Stimulated activated CD8-positive, alpha-beta memory T cell treated with anti-CD3 and anti-CD28 coated beads, Interleukin-15, amount 100 ng/mL, for 48 hours (primary cell): ENCODE measurements at regions not wholly inside any gene's neighbourhood (a gene's known extent, or its start where the extent isn't known, plus 50 kb on each side); places are given as distances from the start of the nearest gene placed in this dataset.

Source experiments
- DNase-seq, 2 donors: peaks; one replicate each; pipeline ENCODE4 v3.0.0-alpha.2; 2020; ENCODE audit warnings: low read depth in 2 of 2

GRCh38 chr4:1495416-1496115 is 89.3 kb upstream of the NKX1-1 start:
- DNase-seq, result no peak

DNA sequence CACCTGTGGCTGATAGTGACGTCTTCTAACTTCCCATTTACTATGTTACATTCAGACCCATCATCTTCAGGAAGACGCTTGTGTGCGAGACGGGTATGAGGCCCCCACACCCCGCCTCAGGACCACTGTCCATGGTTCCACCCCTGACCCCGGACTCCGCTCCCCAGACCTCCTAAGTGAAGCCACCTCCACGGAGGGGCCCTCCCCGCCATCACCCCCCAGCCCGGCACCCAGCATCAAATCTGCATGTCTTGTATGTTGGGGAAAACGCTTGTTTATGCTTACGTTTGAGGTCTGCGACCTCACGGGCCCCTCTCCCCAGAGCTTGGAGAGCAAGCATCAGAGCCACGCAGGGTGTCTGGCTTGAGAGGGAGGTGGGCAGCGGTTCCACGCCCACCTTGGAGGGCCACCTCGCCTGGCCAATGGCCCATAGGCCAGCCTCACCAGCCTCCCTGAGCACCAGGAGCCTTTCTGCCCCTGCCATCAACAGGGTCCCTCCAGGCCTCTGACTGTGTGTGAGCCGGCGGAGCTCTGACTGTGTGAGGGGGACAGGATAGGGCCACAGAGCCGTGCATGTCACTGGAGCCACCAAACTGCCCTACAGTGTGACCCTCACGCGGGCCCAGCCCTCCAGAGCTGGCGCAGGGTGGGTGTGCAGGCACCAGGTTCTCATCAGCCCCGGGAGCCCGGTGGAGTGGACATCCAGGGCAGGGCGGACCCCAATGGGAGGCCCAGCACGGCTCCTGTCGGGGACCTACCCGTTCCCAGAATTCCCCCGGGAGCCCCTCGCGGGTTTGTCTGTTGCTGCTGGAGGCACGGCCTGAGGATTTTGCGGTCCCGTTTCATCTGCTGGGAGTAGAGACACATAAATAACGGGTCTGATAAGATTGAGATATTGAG is 88.4 kb upstream of the NKX1-1 start:
- DNase-seq, result no peak

DNA sequence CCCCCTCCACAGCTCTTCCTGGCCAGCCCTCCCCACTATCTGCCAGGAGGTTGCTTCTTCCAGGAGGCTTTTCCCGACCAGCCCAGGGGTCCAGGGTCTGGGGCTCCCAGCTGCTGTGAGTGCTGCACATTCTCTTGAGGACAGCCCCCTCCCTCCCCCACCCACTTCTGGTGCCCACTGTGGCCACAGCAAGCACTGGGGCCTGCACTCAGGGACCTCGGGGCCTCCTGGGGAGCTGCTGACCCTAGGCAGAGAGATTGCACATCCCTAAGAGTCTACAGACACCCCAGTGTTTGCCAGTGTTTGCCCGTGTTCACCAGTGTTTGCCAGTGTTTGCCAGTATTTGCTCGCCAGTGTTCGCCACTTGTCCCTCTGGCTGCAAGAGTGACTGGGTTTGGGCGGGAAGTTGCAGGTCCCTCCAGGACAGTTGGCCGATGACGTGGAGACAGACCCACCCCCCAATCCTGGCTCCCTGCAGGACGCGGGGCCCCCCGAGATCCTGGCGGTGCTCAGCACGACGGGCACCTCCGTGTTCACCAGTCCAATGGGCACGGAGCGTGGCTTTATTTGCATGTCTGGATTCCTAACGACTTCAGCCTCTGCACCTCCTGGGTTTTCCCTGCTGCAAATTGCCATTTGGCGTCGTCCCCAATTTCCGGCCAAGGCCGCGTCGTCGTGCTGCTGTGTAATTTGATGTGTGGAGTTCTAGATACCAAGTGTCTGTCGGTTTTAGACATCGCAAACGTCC is 87.5 kb upstream of the NKX1-1 start:
- no peak for DNase-seq

- DNase-seq, result no peak
Measured at GRCh38 chr4:1492651-1493539, 86.7 kb upstream of the NKX1-1 start.

GRCh38 chr4:1492142-1492457 is 85.9 kb upstream of the NKX1-1 start:
- DNase-seq, result no peak

- no peak for DNase-seq
Measured at GRCh38 chr4:1491328-1492141, 85.3 kb upstream of the NKX1-1 start.

- DNase-seq, result no peak
Measured at GRCh38 chr4:1490654-1491327, 84.5 kb upstream of the NKX1-1 start.

DNA sequence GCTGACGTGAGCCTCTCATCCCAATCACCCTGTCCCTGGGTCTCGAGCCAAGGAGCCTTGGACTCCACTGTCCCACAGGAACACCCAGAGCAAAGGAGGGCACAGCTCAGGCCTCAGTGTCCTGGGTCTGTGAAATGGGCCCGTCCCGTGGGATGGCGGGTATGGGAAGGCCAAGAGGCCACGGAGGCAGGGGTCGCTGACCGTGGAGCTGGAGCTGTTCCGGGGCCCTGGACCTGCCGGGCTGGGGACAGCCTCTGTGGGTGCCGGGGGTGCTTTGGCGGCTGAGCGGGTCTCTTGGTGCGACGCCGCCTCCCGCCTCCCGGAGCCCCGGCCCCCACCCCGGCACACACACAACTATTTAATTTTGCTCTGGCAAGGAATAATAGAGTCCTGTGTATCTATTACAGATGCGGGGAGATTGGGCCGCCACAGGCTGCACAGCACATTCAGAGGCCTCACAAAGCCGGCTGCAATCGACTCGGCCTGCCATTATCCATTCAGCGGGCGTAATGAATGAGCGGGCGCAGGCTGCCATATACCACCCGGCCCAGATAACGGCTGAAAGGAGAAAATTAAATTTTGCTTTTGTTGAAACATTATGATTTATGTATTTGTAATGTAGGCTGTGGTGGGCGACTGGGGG is 83.9 kb upstream of the NKX1-1 start:
- no peak for DNase-seq

GRCh38 chr4:1489639-1489995 is 83.4 kb upstream of the NKX1-1 start:
- no peak for DNase-seq

DNA sequence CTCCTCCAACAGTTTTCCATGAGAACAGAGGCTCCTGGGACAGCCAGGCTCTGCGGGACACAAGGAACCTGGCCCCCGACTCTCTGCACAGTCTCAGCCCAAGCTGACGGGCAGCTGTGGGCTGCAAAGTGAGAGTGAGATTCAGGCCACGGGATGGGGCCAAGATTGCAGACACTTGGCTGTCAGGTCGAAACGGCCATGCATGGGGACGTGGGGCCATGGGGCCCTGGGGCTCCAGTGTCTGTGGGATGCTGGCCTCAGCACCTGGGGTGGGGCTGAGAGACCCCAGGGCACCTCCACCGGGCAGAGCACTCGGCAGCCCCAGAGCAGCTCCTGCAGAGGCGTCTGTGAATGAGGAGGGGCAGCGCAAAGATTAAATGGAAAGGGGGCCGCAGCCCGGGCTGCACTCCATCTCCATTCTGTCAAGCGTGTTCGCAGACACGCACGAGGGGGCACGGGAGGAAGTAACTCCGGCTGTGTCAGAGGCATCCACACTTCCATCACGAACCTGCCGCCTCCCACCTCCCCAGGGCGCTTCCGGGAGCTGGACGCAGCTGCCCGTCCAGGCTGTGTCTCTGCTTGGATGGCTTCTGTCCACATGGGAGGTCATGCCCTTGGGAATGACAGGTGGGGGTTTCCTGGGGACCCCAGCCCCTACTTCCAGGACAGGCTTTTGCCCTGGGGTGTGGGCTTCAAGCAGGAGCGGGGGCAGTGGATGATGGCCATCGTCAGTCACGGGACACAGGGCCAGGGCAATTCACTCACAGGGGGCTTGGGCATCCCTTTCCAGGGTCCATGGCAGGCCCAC is 82.8 kb upstream of the NKX1-1 start:
- DNase-seq, result no peak

DNA sequence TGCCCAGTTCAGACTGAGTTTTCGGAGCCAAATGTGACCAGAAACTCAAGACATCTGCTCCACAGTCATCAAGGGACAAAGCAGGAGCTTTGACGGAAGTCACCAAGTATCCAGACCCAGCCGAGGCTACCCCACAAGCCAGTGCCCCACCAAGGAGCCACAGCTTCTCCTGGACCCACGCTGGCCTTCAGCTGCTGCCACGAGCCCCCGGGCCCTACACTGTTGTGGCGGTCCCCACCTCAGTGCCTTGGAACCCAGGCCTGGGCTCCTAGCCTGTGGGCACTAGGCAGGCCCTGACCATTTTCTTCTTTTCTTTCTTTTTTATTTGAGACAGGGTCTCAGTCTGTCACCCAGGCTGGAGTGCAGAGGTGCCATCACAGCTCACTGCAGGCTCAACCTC is 82.1 kb upstream of the NKX1-1 start:
- no peak for DNase-seq

GRCh38 chr4:1487761-1488160 is 81.5 kb upstream of the NKX1-1 start:
- DNase-seq, result no peak

- DNase-seq, result no peak
Measured at GRCh38 chr4:1487106-1487505, 80.9 kb upstream of the NKX1-1 start.

DNA sequence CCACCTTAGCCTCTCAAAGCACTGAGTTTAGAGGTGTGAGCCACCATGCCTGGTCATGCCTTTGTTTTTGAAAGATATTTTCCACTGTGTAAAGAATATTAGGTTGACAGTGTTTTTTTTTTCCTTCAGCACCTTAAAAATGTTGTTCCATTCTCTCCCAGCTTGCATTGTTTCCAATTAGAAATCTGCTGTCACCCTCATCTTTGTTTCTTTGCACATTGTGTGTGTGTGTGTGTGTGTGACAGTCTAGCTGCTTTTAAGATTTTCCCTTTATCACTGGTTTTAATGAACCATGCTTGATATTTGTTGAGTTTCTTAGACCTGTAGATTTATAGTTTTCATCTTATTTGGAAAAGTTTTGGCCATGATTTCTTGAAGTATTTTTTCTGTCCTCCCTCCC is 79.0 kb upstream of the NKX1-1 start:
- no peak for DNase-seq

DNA sequence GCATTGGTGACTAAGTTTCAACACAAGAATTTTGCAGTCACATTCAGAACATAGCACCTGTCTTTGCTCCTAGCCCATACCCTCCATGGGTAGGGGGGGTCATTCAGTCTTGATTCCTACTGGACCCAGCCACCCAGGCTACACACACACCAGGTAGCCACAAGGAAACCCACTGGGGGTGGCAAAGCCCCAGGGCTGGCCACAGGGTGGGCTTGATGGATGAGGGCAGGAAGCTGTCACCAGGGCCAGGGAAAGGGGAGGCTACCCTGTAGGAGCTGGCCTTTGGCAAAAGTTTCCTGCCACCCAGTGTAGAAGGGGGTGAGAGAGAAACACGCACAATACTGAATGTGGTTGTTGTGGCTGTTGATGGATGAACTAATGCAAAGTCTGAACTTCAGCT is 74.5 kb upstream of the NKX1-1 start:
- no peak for DNase-seq

GRCh38 chr4:1479454-1479853 is 73.2 kb upstream of the NKX1-1 start:
- DNase-seq, result no peak

DNA sequence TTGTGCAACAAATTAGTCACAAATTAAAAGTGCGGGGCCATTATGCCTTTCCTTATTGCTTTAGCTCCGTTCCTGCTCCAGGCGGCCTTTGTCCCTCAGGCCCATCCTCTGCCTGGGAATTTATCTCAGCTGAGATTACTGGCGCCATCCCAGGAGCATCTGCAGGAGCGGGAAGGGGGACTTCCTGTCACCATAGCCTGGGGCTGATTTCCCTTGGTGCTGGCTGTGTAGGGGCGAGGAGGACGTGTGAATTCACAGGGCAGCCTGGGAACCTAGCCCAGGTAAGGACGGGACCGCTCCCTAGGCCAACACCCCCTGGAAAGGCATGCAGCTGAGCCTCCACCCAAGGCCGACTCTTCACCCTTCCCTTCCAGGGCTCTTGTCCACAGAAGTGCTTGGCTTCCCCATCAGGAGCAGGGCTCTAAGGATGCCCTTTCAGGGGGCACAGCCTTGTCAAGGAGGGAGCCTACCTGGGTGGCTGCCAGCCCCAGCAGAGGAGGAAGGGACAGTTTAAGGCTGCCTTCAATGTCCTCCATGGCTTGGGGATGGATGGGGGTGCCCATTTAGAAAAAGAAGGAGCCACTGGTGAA is 72.6 kb upstream of the NKX1-1 start:
- DNase-seq, result no peak

- no peak for DNase-seq
Measured at GRCh38 chr4:1477045-1477840, 71.0 kb upstream of the NKX1-1 start.
